DMS79 (cell line): ENCODE measurements at regions not wholly inside any gene's neighbourhood (a gene's known extent, or its start where the extent isn't known, plus 50 kb on each side); places are given as distances from the start of the nearest gene placed in this dataset.

Source experiments
- DNase-seq: peaks from one replicate; lab custom pipeline; 2025; lab: John Stamatoyannopoulos, UW

- no peak for DNase-seq
These were observed 57.9 kb downstream of the NPY start for GRCh38 chr7:24341691-24342413.

DNA sequence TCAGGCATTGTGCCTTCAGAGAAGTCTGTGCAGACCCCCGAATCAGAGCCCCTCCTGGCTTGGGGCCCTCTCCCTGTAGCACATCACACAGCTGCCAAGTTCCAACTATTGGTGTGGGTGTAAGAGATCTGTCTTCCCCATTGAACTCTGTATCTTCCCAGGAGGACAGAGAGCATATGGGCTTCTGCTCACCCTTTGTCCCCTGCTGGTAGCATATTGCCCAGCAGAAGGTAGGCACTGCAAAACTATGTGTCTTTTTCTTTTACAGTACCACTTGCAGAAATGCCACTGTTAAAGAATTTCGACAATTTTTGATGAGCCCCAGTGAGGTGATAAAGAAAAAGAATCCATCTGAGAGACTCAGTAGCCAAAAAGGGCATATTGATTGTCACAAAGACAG is 59.6 kb downstream of the NPY start:
- DNase-seq = no peak

GRCh38 chr7:24346129-24346528 is 62.1 kb downstream of the NPY start:
- DNase-seq = no peak

DNA sequence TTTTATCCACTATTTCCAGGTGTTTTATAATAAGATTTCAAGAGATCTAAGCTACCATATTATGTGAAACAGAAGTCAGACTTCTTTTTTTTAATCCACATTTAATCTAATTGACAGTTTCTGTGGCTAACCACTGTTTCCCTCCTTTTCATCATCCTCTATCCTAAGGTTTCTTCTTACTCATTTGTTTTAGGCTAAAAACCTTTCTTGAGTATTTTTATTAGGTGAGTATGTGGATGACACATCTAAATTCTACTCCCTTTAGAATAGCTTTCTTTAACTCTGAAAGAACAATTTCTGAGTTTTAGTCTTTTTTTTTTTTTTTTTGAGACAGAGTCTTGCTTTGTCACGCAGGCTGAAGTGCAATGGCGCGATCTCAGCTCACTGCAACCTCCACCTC is 62.7 kb downstream of the NPY start:
- DNase-seq = no peak

- no peak for DNase-seq
These were observed 65.3 kb downstream of the NPY start for GRCh38 chr7:24349339-24349738.

DNA sequence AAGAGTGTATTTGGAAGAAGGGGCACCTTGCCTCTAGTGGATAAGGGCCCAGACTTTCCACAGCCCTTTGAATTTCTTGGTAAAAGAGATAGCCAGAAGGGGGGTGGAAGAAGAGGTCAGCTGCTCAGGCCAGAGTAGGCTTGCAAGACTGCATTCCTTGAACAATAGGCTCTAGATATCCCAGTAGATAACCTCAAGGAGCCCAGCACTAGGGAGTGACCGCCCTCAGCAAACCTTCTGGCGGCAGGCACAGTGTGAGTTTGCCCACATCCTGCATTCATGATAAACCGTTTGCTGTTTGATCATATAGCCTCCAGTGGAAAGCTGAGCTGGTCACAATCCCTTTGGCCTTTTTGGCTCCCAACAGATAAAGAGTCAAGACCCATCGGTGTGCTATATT is 70.5 kb downstream of the NPY start:
- DNase-seq = no peak

DNA sequence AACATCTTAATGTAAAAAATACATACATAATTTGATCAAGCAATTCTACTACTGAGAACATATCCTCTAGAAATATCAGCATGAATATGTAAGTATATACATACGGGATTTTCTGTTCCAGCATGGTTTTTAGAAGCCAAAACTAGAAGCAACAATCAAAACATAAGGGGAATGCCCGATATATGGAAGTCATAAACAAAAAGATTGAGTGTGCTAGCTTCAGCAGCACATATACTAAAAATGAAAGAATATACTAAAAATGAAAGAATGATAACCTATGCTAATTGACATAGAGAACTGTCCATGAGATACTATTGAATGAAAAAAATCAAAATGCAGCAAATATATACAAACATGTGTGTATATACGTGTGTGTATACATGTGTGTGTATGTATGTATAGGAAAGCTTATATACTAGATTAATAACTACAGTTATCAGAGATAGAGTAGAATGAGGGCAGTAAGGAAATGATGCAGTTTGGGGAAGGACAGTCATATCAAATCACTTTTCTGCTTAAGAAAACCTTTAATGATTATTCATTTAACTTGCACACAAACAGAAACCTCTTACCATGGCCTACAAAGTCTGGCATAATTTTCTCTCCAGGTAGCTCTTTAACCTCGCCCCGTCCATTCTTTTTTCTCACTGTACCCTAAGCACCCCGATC is 72.9 kb downstream of the NPY start:
- no peak for DNase-seq

DNA sequence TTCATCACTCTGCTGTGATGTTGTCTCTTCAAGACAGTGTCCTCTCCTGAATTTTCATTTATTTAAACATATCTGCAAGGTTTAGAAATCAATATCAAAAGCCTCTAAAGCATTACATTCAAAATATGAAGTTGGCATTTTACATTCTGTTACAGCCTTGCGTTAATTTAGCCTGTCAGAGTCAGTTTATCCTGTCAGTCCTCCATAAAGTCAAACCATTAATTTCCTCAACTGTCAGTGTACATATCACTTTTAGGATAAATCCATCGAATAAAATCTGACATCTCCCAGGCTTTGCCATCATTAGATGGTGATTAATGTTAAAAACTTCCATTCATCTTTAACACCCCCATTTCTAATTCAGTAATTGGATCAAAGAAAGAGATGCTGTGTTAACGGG is 77.0 kb downstream of the NPY start:
- no peak for DNase-seq

- DNase-seq = no peak
These were observed 81.6 kb downstream of the NPY start for GRCh38 chr7:24365606-24366005.

- DNase-seq = no peak
These were observed 82.9 kb downstream of the NPY start for GRCh38 chr7:24366876-24367275.

DNA sequence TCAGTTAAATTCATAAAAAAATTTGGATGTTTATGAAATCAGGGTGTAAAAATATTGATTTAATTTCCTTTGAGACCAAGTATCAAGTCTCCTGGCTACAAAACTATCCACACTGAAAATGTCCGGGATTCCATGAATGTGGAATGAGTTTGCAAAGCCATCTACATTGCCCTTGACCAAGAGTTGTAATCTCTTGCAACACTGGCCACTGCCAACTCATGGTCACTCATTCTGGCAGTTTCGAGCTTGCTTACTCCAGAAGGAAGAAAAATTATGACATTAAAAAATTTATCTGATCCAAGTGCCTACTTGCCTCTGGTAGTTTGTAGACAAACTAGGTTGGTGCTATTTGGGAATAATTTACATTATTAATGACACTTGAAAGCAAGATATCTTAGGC is 84.2 kb downstream of the NPY start:
- DNase-seq = no peak

DNA sequence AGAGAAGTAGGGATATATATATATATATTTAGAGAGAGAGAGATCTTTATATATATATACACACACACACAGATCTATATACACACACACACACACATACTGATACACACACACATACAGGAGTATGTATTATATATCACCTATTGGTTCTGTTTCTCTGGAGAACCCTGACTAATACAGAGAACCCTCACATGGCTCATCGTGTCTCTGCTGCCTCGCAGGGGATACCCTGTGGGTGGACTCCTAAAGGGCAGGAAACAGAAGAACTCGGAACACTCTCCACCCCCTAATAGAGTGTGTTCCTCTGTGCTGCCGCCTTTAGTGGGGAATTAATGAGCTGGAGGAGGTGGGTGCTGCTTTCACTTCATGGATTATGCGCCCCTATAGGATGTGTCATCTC is 86.6 kb downstream of the NPY start:
- no peak for DNase-seq

- no peak for DNase-seq
These were observed 89.3 kb downstream of the NPY start for GRCh38 chr7:24372961-24373955.

DNA sequence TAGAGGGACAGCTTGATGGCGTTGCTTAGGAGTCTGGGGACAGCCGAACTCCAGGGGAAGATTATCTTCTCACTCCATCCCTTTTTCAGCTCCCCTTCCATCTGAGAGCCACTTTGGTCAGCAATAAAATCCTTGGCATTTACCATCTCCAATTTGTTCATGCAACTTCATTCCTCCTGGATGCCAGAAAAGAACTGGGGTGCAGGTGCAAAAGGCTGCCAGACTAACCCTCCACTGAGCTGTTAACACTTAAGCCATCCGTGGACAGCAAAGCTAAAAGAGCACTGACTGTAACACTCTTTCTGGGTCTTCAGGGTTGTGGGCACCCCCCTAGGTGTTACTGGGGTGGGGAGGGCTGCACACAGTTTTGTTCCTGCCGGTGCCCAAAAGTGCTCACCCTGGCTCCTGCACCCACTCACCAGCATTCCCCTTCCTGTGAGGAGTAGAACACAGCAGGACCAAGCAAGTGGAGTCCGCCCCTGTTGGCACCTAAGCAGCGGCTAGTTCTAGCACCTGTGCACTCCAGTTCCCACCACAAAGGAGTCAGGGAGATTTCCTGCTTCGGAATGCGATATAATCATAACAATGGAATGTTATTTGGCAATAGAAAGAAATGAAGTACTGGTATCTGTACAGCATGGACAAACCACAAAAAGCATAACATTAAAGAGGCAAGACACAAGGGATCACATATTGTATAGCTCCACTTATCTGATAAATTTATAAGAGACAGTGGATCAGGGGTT is 95.1 kb downstream of the NPY start:
- no peak for DNase-seq

DNA sequence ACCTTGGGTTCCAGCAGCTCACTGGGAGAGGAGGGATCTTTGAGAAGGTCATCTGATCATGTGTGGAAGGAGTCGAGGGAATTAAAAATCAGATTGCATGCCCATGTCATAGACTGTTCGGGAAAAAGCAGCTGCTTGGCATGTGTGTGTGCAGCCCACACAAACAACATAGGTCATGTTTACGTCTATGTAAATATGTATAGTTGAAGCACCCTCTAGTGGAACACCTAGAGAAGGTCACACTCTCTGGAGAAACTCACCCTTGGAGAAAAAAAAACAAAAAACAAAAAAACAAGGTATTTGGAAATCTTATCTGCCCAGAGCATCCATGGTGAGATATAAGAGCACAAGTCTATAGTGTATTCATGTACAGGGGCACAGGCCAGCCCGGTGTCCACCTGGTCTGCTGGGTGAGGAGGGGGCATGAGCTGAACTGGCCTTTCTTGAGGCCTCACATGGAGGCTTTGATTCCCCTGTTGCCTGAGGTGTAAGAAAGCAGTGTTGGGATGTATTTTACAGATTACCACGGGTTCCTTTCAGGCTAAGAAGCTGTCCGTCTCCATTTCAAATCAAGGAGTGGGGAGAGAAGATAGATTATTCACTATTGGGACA is 98.0 kb downstream of the NPY start:
- no peak for DNase-seq

- DNase-seq = no peak
These were observed 99.1 kb downstream of the NPY start for GRCh38 chr7:24383055-24383454.

GRCh38 chr7:24384362-24385030 is 100.5 kb downstream of the NPY start:
- no peak for DNase-seq

GRCh38 chr7:24388212-24388611 is 104.2 kb downstream of the NPY start:
- DNase-seq = no peak

- DNase-seq = no peak
These were observed 106.6 kb downstream of the NPY start for GRCh38 chr7:24390376-24391157.

DNA sequence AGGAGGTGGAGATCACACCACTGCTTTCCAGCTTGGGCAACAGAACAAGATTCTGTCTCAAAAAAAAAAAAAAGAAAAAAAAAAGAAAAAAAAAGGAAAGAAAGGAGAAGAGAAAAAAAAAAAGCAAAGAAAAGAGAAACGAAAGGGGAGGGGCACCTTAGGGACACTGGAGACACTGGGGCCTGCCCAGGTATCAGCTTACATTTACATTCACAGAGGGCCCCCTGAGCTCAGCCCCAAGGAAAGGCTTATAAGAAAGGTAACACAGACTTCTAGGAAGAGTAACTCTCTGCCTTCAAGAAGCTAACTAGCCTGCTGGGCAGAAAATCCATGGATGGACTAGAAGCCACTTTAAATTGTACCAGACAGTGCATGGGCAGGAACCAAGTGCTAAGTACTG is 108.8 kb downstream of the NPY start:
- DNase-seq = no peak
